ENCODE measurements at regions not wholly inside any gene's neighbourhood (a gene's known extent, or its start where the extent isn't known, plus 50 kb on each side); places are given as distances from the start of the nearest gene placed in this dataset.

GRCh38 chr1:234898455-234899033 lies 230.1 kb downstream of the TOMM20 start:
- DNase-seq (ENCODE audit: low read depth in 1 of 2, low spot score in 1 of 2) = no peak
- no peak for TF ChIP-seq REST (IDR thresholded peaks at IDR 0.05; ENCODE audit: insufficient replicate concordance, low read depth)
- no peaks in the 10 kb centered on the region for H3K27me3 ChIP-seq (ENCODE audit: insufficient read depth, poor library complexity, severe bottlenecking)
- no peak overlapping the region for H3K4me3 ChIP-seq (replicated peaks; ENCODE audit: insufficient read depth, low read length)
- no peak overlapping the region for H3K27ac ChIP-seq (replicated peaks)

GRCh38 chr1:234897754-234898454 lies 230.7 kb downstream of the TOMM20 start:
- TF ChIP-seq GABPA (IDR thresholded peaks at IDR 0.05; ENCODE audit: low read depth) = no peak
- H3K27me3 ChIP-seq (ENCODE audit: insufficient read depth, poor library complexity, severe bottlenecking) = no peaks in the 10 kb centered on the region
- no peak overlapping the region for H3K27ac ChIP-seq (replicated peaks)
- no peak overlapping the region for H3K4me3 ChIP-seq (replicated peaks; ENCODE audit: insufficient read depth, low read length)
- no peak for DNase-seq (ENCODE audit: low read depth in 1 of 2, low spot score in 1 of 2)

- no peak for TF ChIP-seq REST (IDR thresholded peaks at IDR 0.05; ENCODE audit: insufficient replicate concordance, low read depth)
- TF ChIP-seq GABPA (IDR thresholded peaks at IDR 0.05; ENCODE audit: low read depth) = no peak
- TF ChIP-seq CTCF (IDR thresholded peaks at IDR 0.05; ENCODE audit: insufficient read depth, low read length) = no peak
- TF ChIP-seq POLR2AphosphoS5 (IDR thresholded peaks at IDR 0.05; ENCODE audit: low read depth) = no peak
- TF ChIP-seq SPI1 (IDR thresholded peaks at IDR 0.05; ENCODE audit: borderline replicate concordance, low read depth) = no peak
- H3K4me3 ChIP-seq (replicated peaks; ENCODE audit: insufficient read depth, low read length) = no peak overlapping the region
- H3K27me3 ChIP-seq (ENCODE audit: insufficient read depth, poor library complexity, severe bottlenecking) = no peaks in the 10 kb centered on the region
- no peak for DNase-seq (ENCODE audit: low read depth in 1 of 2, low spot score in 1 of 2)
- no peak overlapping the region for H3K27ac ChIP-seq (replicated peaks)
Measured at GRCh38 chr1:234897390-234897749, 231.3 kb downstream of the TOMM20 start.

- no peaks in the 10 kb centered on the region for H3K27me3 ChIP-seq (ENCODE audit: insufficient read depth, poor library complexity, severe bottlenecking)
- no peak for DNase-seq (ENCODE audit: low read depth in 1 of 2, low spot score in 1 of 2)
- H3K27ac ChIP-seq (replicated peaks) = no peak overlapping the region
- TF ChIP-seq CTCF (IDR thresholded peaks at IDR 0.05; ENCODE audit: insufficient read depth, low read length) = no peak
- no peak for TF ChIP-seq POLR2AphosphoS5 (IDR thresholded peaks at IDR 0.05; ENCODE audit: low read depth)
- no peak for TF ChIP-seq REST (IDR thresholded peaks at IDR 0.05; ENCODE audit: insufficient replicate concordance, low read depth)
- no peak for TF ChIP-seq SPI1 (IDR thresholded peaks at IDR 0.05; ENCODE audit: borderline replicate concordance, low read depth)
- no peak for TF ChIP-seq GABPA (IDR thresholded peaks at IDR 0.05; ENCODE audit: low read depth)
- H3K4me3 ChIP-seq (replicated peaks; ENCODE audit: insufficient read depth, low read length) = no peak overlapping the region
Measured at GRCh38 chr1:234896477-234897389, 231.9 kb downstream of the TOMM20 start.

Measured in HL-60 (cell line).